ENCODE measurements at regions not wholly inside any gene's neighbourhood (a gene's known extent, or its start where the extent isn't known, plus 50 kb on each side); places are given as distances from the start of the nearest gene placed in this dataset.

- Histone ChIP-seq H3K4me1 (peaks cover 3 to 15% (median 10%) of the 10 kb centered on the region in 4 donors), H3K36me3 (no peaks in the 10 kb centered on the region), H3K27me3 (no peaks in the 10 kb centered on the region), H3K4me3 (no peak overlapping the region), H3K27ac (replicated peaks in 1 of 4) (no peak overlapping the region), H3K9me3 (no peaks in the 10 kb centered on the region)
- TF ChIP-seq POLR2AphosphoS5 (IDR thresholded peaks at IDR 0.05) (no peak), POLR2A (IDR thresholded peaks at IDR 0.05; ENCODE audit: low read depth) (no peak), EP300 (IDR thresholded peaks at IDR 0.05) (no peak), CTCF (IDR thresholded peaks at IDR 0.05) (no peak)
- intact Hi-C loops (cut with DNase I), result no loop called here
- no peak for DNase-seq (ENCODE audit: extremely low spot score)
- 76% methylated on average over 6 of the region's 6 CpGs for WGBS
Observed at GRCh38 chr14:54344445-54344844, 52.4 kb upstream of the CDKN3 start.

DNA sequence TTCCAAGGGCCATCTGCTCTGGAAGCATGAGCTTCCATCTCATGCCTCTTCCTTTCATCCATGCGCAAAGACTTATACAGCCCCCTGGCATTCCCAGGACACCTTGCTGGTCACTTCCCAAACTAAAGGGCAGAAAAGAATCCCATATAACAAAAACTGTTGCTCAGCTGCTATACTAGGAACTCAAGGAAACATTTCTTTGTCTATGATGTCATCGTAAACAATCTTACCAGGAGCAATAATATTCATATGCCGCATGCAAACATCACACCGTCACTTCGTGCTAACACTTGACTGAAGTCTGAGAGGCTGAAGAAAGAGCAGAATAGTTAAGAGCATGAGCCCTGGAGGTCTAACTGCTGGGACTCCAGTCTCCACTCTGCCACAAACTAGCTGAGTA is 50.5 kb upstream of the CDKN3 start:
- H3K4me1 ChIP-seq, result peaks cover 8 to 27% (median 21%) of the 10 kb centered on the region in 4 donors
- WGBS, result 96% methylated on average over 5 of the region's 5 CpGs
- intact Hi-C loops (cut with DNase I), result no loop called here
- H3K27me3 ChIP-seq, result no peaks in the 10 kb centered on the region
- no peak for DNase-seq (ENCODE audit: extremely low spot score)
- H3K36me3 ChIP-seq, result no peaks in the 10 kb centered on the region
- no peak overlapping the region for H3K4me3 ChIP-seq
- H3K9me3 ChIP-seq, result no peaks in the 10 kb centered on the region
- no peak for TF ChIP-seq CTCF (IDR thresholded peaks at IDR 0.05)
- TF ChIP-seq POLR2AphosphoS5 (IDR thresholded peaks at IDR 0.05), result no peak
- no peak for TF ChIP-seq EP300 (IDR thresholded peaks at IDR 0.05)
- no peak for TF ChIP-seq POLR2A (IDR thresholded peaks at IDR 0.05; ENCODE audit: low read depth)
- no peak overlapping the region for H3K27ac ChIP-seq (replicated peaks in 1 of 4)

Measured in esophagus muscularis mucosa (tissue), 4 donors.